ENCODE measurements at regions not wholly inside any gene's neighbourhood (a gene's known extent, or its start where the extent isn't known, plus 50 kb on each side); places are given as distances from the start of the nearest gene placed in this dataset.

DNA sequence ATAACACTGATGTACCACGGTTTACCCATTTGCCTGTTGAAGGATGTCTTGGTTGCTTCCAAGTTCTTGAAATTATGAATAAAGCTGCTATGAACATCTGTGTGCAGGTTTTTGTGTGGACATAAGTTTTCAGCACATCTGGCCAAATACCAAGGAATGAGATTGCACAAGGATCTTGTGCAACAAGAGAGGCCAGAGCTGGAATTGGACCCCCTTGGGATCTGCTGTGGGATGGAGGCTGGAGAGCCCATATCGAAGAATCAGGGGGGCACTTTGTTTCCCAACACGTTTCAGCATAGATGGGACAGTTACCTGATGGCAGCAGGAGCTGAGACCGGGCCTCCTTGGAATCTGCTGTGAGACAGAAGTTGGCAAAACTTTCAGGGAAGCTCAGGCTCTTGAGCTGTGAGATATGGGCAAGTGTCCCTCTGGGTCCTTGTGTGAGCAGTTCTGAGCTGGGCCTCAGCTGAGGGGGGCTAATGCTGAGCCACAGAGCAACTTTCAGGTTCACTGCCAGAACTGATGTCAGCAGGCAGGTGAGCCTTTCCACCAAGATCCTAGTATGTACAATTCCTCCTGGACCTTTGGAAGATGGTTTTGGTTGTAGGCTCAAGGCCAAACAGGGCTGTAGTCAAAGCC is 115.2 kb upstream of the RAB18 start:
- TF ChIP-seq CTCF (IDR thresholded peaks at IDR 0.05) = no peak
- no peak for TF ChIP-seq POLR2A (IDR thresholded peaks at IDR 0.05)

Data from lower leg skin (tissue), 3 donors.